CD4-positive, alpha-beta T cell treated with Interleukin-2 at 100 ng/mL for 4 hours (primary cell): ENCODE measurements at regions not wholly inside any gene's neighbourhood (a gene's known extent, or its start where the extent isn't known, plus 50 kb on each side); places are given as distances from the start of the nearest gene placed in this dataset.
A peak's percentile ranks its signal among the peaks of the same experiment; 100 is the strongest.

ENCODE experiments used
- DNase-seq: peaks from one replicate; pipeline ENCODE4 v3.0.0-alpha.2; 2020; ENCODE audit warnings: low spot score

DNA sequence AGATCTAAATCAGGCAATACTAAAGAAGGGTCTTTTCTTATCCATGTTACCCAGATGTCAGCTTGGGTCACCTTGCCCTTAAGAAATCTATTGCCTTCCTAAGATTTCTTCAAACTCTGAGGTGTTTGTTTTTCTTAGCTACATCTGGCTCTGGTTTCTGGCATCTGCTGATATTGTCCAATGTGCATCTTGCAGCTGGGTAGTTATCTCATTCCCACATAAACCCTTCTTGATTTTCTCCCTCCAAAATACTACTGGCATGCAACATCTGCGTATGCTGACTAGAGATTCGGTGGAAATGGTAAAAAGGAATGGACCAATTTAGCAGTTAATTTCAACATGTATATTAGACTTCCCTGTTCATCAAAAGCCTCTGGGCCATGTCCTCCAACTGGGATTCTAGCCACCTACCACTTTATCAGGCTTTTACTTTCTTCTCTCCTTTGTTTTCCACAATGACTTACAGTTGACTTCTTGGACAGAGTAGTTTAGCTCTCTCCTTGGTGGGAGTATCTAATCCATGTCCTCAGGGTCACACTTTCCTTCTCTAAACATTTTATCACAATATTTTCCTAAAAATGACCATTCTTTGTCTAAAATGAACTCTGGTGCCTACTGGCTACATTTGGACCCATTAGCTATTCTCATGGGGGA is 324.8 kb upstream of the FAR2 start:
- DNase-seq = no peak

GRCh38 chr12:28824849-28825248 is 324.2 kb upstream of the FAR2 start:
- DNase-seq = no peak

DNA sequence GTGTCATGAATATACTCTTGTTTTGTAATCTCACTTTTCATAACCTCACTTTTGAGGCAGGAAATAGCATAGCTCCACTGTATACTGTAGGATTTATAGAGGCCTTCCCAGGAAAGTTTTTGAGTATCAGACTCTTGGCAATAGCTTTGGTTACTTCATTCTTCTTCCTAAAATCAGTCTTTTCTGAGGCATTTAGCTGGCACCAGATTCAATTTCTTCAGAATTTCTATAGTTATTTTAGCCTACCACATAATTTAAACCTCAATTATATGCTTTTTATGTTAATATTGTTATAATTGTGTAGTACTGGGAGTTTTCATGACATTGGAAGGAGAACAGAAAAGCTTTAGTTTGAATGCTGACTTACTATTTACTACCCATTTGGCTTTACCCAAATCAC is 322.3 kb upstream of the FAR2 start:
- DNase-seq = no peak

- no peak for DNase-seq
These were observed 321.2 kb upstream of the FAR2 start for GRCh38 chr12:28827861-28828260.

DNA sequence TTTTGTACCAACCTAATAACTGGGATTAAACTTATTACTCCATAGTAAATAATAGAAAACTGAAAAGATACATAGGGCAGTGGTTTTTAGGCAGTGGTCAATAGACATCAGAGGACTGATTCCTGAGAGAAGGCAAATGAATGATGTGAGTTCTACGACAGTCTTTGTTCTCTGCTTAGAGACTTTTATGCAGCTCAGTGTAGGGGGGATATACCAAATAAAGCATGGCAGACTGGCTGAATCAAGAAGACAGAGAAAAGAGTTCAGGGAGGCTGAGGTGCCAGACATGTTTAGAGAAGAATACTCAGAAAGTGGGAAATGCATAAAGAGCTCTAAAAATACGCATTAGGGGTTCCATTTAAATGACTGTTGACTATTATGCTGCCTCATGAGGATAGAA is 320.8 kb upstream of the FAR2 start:
- no peak for DNase-seq

- DNase-seq = no peak
These were observed 318.6 kb upstream of the FAR2 start for GRCh38 chr12:28830491-28830890.

DNA sequence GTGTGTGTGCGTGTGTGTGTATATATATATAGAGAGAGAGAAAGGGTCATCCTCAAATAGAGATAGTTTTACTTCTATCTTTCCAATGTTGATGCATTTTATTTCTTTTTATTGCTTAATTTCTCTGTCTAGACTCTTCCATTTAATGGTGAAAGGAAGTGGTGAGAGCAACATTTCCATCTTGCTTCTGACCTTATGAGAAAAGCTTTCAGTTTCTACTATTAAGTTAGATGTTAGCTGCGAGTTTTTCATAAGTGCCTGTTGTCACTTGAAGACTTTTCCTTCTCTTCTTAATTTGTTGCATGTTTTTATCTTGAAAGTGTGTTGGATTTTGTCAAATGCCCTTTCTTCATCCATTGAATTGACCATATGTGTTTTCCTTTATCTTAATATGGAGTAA is 304.4 kb upstream of the FAR2 start:
- DNase-seq = no peak

DNA sequence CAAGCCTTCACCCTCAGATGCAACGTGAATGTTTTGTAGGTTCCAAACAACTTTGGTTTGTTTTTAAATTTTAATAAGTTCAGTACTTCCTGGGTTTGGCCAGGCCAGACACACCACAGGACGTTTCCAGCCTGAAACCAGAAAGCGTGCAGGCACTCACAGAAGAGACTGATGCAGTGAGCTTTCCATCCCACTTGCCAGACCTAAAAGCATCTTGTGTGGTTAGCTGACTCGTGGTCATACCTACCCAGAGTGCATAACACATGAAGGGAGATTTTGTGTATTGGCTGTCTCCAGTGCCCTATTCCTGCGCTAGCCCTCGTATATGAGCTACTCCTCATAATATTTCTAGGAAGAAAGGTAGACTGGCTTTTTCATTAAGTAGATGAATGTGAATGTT is 297.3 kb upstream of the FAR2 start:
- DNase-seq = no peak

- no peak for DNase-seq
These were observed 293.2 kb upstream of the FAR2 start for GRCh38 chr12:28855761-28856310.

DNA sequence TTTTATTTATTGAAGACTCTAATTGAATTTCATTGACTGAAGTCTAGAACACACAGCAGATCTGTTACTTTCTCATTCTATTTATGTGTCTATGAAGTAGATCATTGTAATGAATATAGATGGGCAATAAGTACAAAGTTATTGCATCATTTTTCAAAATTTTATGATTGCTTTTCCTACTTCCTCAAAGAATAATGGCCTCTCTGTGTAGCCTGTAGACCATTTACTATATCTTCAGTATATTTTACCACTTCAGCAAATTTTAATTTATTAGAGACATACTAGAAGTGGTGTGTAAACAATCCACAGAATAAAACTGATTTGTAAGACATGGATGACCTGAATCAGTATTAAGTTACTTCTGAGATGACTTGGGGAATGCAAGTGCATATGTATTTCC is 291.7 kb upstream of the FAR2 start:
- DNase-seq = no peak

DNA sequence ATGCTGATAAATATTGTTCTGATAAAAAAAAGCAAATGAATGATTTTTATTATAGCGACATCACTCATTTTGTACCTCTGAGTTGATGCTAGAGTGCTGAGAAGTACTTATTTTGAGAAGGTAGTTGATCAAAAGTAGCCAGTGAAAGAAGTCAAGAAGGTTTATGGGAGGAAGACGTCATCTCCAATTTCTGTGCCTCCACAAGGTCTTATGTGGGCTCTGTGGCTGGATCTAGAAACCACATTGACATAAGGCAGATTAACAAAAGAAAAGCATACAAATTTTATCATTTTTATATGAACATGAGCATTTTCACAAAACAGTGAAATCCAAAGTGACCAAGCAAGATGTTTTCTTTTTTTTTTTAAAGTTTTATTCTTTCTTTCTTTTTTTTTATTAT is 289.5 kb upstream of the FAR2 start:
- DNase-seq = no peak

DNA sequence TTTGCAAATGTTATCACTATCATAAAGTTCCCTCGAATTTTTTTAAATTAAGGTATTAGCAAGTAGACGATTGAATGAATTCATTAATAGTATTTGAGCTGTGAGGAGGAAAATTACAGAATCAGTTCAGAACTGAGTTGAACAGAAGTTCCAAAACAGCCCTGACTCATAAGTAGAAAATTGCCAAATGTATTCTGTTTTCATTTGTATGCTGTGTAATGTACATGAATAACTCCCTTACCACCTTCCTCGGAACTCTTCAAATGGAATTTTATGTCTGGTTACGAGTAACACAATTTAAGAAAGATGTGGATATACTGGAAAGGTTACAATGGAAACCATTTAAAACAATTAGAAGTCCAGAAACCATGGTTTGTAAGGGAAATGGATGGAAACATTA is 283.3 kb upstream of the FAR2 start:
- DNase-seq = no peak

GRCh38 chr12:28866296-28866695 is 282.8 kb upstream of the FAR2 start:
- no peak for DNase-seq

DNA sequence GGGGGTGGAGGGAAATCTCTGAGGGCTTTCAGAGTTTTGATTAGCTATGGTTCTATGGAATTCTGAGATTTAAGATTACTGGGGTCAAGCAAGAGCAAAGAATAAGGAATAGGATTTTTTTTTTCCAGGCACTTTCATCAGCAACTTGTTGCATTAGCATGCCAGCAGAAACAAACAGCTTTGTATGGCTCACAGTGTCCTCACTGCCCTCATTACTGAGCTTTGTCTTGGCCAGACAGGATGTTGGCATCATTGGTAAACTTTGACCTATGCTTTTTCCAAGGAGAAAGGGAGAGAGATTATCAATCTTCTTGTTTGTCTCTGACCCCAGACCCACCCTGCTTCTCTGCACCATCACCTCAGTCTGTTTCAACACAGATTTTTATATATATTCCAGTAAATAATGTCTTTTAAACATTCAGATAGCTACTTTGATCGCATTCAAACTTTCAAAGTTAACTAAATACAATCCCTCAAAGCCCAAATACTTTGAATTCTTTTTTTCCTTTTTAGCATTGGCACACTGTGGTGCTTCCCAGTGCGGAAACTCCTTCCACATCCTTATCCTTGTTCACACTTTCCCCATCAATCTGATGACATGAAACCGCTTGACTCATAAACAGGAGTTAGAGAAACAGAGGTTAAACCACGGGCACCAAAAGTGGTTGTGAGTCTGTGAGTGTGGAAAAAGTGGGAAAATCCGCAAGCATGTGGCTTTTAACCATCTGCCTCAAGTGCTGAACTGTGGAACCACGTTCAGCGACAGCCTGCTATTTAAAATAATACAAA is 282.2 kb upstream of the FAR2 start:
- no peak for DNase-seq

GRCh38 chr12:28868414-28868813 is 280.7 kb upstream of the FAR2 start:
- DNase-seq = no peak

DNA sequence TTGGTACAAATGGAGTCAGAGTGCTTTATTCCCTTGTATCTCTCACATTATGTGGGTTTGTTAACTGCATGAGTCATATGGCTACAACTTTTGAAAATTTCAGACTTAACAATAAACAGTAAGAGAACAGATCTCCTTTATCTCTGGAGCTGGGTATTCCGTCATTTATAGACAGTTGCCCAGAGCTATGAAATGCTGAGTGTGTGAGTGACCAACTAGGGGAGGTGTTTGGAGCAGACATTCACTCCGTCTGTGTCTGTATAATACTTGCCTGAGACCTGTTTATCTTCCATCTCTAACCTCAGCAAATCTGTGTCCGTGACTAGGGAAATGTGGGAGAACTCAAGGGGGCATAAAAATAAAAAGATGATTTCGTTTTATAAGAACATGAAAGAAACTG is 279.9 kb upstream of the FAR2 start:
- no peak for DNase-seq

DNA sequence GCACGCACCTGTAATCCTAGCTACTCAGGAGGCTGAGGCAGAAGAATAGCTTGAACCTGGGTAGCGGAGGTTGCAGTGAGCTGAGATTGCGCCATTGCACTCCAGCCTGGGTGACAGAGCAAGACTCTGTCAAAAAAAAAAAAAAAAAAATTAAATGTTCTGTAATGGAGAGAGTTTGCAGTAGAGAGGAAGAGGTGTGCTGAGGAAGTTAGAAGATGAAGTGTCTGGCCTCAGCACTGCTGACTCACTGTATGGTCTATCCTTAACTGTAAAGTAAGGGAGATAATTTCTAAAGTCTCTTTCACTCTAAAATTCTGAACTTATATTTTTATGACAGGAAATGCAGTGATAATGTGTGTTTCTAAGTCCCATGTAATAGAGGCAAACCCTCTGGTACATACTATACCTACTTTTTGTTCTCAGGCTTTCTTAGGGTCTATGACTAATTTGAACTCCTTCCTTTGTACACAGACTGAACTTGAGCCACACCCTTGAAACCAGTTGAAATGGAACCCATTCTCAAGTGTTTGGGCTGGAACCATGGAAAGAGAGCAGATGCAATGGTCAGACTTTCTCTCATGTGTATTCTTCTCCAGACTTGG is 278.1 kb upstream of the FAR2 start:
- DNase-seq = no peak

DNA sequence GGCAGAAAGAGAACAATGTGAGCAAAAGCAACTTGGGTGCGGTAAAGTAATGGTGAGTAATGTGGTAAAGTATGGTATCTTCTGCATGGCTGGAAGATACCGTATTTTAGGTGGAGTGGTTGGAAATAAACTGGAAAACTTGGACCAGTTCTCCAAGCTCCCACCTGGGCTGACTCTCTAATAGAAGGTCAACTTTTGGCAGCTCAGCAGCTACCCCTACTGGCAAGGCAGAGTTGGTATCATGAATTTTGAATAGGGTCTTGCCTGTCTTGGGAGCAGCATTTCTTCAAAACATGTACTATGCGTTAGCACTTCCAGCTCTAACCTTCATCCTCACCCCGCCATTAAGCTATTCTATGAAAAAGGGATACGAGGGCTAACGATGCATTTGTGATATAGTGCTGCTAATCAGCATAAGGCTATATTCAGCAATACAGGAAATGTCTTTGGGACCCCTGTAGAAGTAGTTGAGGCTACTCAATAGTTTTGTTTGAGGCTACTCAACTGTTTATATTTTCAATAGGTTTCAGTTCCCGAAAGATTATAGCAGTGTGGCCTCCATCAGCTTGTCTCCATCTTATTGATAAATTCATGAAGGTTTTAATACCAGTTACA is 276.3 kb upstream of the FAR2 start:
- DNase-seq = peak; percentile 13

DNA sequence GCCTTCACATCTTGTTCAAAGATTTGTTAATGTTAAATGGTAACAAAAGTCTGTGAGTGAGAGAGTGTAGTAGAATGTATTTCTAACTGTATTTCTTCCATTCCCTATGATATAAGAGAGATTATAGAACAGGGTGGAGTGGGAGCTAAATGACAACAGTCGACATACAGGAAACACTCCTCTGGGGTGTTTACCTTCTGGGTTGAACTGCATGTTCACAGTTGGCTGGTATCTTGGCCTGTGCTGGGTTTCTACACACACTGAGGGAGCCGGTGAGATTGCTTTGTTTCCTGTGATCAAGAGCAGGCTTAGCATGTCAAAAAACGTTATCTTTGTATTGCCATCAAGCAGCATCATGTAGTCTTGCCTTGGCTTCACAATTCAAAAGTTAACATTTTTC is 274.3 kb upstream of the FAR2 start:
- DNase-seq = no peak

DNA sequence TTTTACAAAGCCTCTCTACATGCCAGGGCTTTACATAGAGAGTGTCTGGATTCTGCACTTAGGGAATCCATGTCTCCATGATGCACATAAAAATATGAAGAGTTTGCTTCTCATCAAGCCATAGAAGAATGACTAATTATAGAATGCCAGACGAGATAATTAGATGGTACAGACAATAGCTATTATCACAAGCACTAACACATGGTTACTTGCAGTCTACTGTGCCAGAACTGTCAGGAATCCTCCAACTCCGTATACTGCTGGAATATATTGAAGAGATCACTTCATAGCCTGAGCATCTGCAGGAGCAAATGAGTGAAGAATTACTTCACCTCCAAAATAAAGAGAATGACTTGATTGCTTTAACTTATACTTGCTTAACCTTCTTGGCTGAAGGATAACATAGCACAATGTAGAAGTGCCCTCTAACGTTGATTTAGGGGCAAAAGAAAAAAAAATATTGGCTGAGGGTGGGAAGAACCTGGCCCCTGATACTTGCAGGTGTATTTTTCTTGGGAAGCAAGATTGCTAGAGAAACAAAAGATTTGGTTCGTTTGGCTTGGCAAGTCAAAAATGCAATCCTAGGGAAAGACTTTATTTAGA is 272.8 kb upstream of the FAR2 start:
- no peak for DNase-seq

DNA sequence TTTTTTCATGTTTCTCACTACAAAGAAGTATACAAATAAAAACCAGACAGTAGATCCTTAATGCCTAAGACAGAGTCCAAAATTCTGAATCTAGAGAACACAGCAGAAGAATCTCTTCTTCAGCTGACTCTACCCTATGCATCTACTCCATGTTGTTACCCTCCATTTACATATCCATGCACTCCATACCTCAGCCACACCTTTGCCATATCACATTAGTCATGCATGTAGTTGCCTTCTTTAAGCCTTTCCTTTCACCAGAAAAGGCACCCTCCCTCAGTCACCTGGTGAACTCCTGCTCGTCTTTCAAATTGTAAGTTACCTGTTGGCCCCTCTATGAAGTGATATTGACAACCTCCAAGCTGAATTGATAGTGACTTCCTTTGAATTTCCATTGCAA is 271.2 kb upstream of the FAR2 start:
- DNase-seq = no peak

DNA sequence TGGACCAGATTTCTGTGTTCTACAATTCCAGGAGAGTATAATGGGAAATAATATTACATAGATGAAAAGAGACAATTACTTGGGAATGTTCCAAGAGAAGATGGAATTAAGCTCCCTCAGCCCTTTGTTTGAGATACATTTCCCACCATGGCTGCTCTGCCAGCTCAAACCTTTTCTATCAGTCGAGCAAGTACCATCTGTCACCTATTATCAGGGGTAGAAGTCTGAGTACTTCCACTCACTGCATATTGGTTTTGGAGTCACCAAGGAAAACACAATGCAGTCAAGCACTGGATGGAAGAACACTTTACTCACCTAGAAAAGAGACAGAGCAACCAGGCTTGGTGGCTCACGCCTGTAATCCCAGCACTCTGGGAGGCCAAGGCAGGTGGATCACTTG is 270.4 kb upstream of the FAR2 start:
- no peak for DNase-seq
